HG02938 (cell line): ENCODE measurements at regions not wholly inside any gene's neighbourhood (a gene's known extent, or its start where the extent isn't known, plus 50 kb on each side); places are given as distances from the start of the nearest gene placed in this dataset.
"Not testable (repeated sequence)": the region's sequence is repeated elsewhere in the genome, so short reads cannot be mapped to it uniquely, and the experiment has no call there.

Source experiments
- ATAC-seq: cut with Tn5 transposase; IDR thresholded peaks from one replicate; pipeline ENCODE4 v1.9.1; 2021; ENCODE audit warnings: mild to moderate bottlenecking, moderate library complexity; ENCODE audit not compliant: unreplicated experiment

- ATAC-seq = not testable (repeated sequence)
Observed at GRCh38 chr1:173394813-173395212, 82.3 kb upstream of the PRDX6 start.

DNA sequence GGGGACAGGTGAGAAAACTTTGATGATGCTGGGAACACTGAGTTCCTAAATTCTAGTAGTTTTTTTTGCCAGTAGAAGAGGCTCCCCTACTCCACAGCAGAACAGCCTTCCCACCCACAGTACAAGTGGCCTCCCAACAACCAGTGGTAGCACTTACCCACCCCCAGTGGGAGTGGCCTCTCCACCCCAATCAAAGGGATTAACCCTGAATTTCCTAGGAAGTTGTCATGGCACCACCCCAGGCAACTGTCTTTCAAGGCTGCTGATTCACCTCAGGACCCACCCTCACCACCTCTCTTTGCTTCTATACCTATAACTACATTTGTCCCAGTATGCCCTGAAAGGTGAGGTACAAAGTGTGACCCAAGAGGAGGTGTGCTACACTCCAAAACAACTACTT is 81.4 kb upstream of the PRDX6 start:
- no peak for ATAC-seq

DNA sequence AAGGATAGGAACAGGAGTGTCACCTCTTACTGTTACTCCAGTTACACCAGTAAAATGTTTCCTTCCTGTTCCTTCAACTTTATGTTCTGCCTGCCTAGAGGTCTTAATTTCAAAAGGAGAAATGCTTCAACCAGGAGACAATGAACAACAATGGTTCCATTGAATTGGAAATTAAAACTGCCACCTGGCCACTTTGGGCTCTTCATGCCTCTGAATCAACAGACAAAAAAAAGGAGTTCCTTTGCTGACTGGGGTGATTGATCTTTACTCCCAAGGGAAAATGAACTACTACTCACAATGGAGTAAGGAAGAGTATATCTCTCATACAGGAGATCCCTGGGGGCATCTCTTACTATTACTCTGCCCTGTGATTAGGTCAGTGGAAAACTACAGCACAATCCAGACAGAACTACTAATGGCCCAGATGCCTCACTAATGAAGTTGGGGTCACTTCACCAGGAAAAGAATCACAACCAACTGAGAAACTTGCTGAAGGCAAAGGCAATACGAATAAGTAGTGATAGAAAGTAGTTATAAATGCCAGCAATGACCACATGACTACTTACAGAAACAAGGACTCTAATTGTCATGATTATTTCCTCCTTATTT is 76.6 kb upstream of the PRDX6 start:
- no peak for ATAC-seq

- no peak for ATAC-seq
Observed at GRCh38 chr1:173403996-173404395, 73.1 kb upstream of the PRDX6 start.

GRCh38 chr1:173405281-173405680 is 71.9 kb upstream of the PRDX6 start:
- ATAC-seq = no peak

GRCh38 chr1:173405834-173406233 is 71.3 kb upstream of the PRDX6 start:
- ATAC-seq = no peak

DNA sequence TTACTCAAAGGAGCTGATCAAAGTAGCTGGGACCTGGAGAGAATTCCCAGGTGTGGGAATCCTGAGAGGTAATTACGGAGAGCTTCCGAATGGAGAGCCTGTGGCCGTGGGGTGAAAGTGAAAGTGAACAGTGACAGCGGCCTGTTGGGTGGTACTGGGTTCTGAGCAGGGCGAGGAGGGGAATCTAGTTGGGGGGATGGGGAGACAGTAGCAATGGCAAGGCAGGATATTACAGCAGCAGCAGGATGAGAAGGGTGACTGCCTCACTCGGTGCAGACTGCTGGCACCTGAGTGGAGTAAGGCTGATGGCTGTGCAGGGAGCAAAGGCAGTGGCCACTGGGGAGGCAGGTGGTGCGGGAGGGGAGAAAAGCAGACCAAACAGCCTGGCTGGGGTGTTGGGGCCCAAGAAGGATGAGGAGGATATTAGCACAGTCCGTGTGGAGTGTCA is 70.3 kb upstream of the PRDX6 start:
- no peak for ATAC-seq

- no peak for ATAC-seq
Observed at GRCh38 chr1:173407846-173408245, 69.3 kb upstream of the PRDX6 start.

DNA sequence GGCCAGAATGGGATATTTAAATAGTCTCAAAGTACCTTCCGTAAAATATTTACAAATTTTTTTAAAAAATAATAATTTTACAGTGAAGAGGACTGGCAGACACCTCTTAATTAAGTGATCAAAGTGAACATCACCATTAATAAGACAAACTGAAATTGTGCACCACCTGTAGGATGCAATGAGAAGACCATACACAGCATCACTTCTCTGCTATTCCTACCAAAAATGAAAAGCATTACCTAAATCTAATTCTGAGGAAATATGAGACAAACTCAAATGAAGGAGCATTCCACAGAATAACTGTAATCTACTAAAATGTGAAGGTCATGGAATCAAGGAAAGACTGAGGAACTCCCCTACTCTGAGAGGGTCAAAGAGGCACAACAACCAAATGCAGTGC is 68.2 kb upstream of the PRDX6 start:
- no peak for ATAC-seq

GRCh38 chr1:173409613-173410012 is 67.5 kb upstream of the PRDX6 start:
- ATAC-seq = no peak

- peak; percentile 3 for ATAC-seq
Observed at GRCh38 chr1:173410133-173410793, 66.9 kb upstream of the PRDX6 start.

DNA sequence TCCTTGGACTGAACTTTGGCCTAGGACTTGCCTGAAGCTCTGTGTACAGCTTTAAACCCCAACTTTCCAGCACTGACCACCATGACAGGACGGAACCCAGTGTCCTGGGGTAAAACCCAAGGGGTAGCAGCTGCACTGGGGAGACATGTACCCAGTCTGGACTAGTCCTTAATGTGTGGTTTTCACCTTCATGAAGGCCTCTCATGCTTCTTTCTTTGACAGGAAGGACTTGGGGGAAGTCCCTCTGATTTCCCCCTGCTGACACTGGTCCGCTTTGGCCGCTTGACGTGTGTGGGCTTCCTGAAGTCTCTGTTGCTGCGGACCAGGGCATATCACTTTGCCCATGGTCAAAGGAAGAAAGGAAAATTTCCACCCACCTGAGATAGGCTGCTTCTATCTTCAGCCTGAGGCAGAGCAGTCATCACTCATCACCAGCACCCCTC is 66.3 kb upstream of the PRDX6 start:
- ATAC-seq = peak; percentile 49

- no peak for ATAC-seq
Observed at GRCh38 chr1:173411835-173412742, 65.0 kb upstream of the PRDX6 start.

DNA sequence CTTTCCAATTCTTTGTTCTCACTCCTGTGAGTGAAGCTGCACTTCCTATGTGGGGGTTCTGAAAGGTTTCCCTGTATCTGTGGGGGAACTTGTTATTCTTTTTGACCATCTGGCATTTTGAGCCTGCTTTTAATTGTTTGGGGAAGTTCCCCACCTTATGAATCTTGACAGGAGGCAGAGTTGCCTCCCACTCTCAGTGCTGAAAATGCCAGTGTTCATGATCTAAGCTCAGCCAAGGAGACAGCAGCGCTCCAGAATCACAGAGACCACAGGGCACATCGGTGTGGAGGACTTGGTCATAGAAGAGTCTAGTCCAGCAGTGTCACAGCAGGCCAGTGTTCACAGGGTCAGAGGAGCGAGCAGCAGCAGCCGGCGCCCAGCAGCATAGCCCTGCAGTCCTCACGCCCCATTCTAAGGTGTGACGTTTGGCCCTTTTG is 63.8 kb upstream of the PRDX6 start:
- ATAC-seq = no peak

GRCh38 chr1:173414136-173414535 is 63.0 kb upstream of the PRDX6 start:
- peak; percentile 46 for ATAC-seq

GRCh38 chr1:173414539-173415226 is 62.5 kb upstream of the PRDX6 start:
- no peak for ATAC-seq

- ATAC-seq = no peak
Observed at GRCh38 chr1:173415490-173415889, 61.6 kb upstream of the PRDX6 start.

GRCh38 chr1:173415905-173416450 is 61.2 kb upstream of the PRDX6 start:
- ATAC-seq = no peak

GRCh38 chr1:173417563-173417962 is 59.6 kb upstream of the PRDX6 start:
- no peak for ATAC-seq

- no peak for ATAC-seq
Observed at GRCh38 chr1:173418107-173418985, 58.8 kb upstream of the PRDX6 start.
